H9 (cell line): ENCODE measurements at regions not wholly inside any gene's neighbourhood (a gene's known extent, or its start where the extent isn't known, plus 50 kb on each side); places are given as distances from the start of the nearest gene placed in this dataset.

Experiments
- DNase-seq: peaks from one replicate; pipeline ENCODE4 v3.0.0-alpha.2; 2017
- H2AFZ ChIP-seq: one replicate; pipeline ENCODE4 v1.6.1; 2013; ENCODE audit warnings: mild to moderate bottlenecking, low read length, control low read depth, moderate library complexity
- H2AK5ac ChIP-seq: 2 replicates; pipeline ENCODE4 v1.6.1; 2013; ENCODE audit warnings: low read length, control low read depth, mixed read lengths; ENCODE audit not compliant: insufficient read length
- H2BK120ac ChIP-seq: one replicate; pipeline ENCODE4 v1.6.1; 2013; ENCODE audit warnings: low read depth, mild to moderate bottlenecking, low read length, control low read depth, inconsistent platforms; ENCODE audit not compliant: poor library complexity, severe bottlenecking
- H2BK12ac ChIP-seq: 2 replicates; pipeline ENCODE4 v1.6.1; 2013; ENCODE audit warnings: low read length, control low read depth, mixed read lengths, low read depth; ENCODE audit not compliant: insufficient read length
- H2BK15ac ChIP-seq: 2 replicates; pipeline ENCODE4 v1.6.1; 2013; ENCODE audit warnings: low read depth, low read length, control low read depth
- H2BK20ac ChIP-seq: one replicate; pipeline ENCODE4 v1.6.1; 2013; ENCODE audit warnings: low read depth, mild to moderate bottlenecking, low read length, control low read depth, inconsistent platforms; ENCODE audit not compliant: poor library complexity, severe bottlenecking
- H2BK5ac ChIP-seq: 2 replicates; pipeline ENCODE4 v1.6.1; 2013; ENCODE audit warnings: low read length, control low read depth, mixed read lengths; ENCODE audit not compliant: insufficient read length
- H3K14ac ChIP-seq: 2 replicates; pipeline ENCODE4 v1.6.1; 2013; ENCODE audit warnings: low read length, control low read depth; ENCODE audit not compliant: insufficient read depth
- H3K18ac ChIP-seq: 2 replicates; pipeline ENCODE4 v1.6.1; 2013; ENCODE audit warnings: low read depth, mild to moderate bottlenecking, mixed read lengths, low read length, control low read depth; ENCODE audit not compliant: insufficient read length
- H3K23ac ChIP-seq: 2 replicates; pipeline ENCODE4 v1.6.1; 2013; ENCODE audit warnings: low read length, control low read depth, mixed read lengths, low read depth; ENCODE audit not compliant: insufficient read length
- H3K23me2 ChIP-seq: 2 replicates; pipeline ENCODE4 v1.6.1; 2013; ENCODE audit warnings: low read depth, mild to moderate bottlenecking, mixed read lengths, low read length, control low read depth; ENCODE audit not compliant: insufficient read length, poor library complexity, severe bottlenecking
- H3K27ac ChIP-seq: 2 replicates; pipeline ENCODE4 v1.5.1; 2013; ENCODE audit warnings: low read length, control low read depth, mixed read lengths, low read depth; ENCODE audit not compliant: insufficient read length
- H3K27me3 ChIP-seq: 2 replicates; pipeline ENCODE4 v1.6.1; 2013; ENCODE audit warnings: low read length, control low read depth, inconsistent platforms; ENCODE audit not compliant: insufficient read depth
- H3K4ac ChIP-seq: 2 replicates; pipeline ENCODE4 v1.6.1; 2013; ENCODE audit warnings: low read depth, mild to moderate bottlenecking, control low read depth, inconsistent platforms, low read length, moderate library complexity
- H3K4me1 ChIP-seq: 2 replicates; pipeline ENCODE4 v1.6.1; 2013; ENCODE audit warnings: low read length, control low read depth, inconsistent platforms; ENCODE audit not compliant: insufficient read depth
- H3K4me2 ChIP-seq: 2 replicates; pipeline ENCODE4 v1.6.1; 2013; ENCODE audit warnings: low read length, control low read depth, mixed read lengths; ENCODE audit not compliant: insufficient read length, insufficient read depth
- H3K56ac ChIP-seq: 2 replicates; pipeline ENCODE4 v1.6.1; 2013; ENCODE audit warnings: low read depth, mild to moderate bottlenecking, mixed read lengths, low read length, control low read depth; ENCODE audit not compliant: insufficient read length
- H3K79me1 ChIP-seq: 2 replicates; pipeline ENCODE4 v1.6.1; 2013; ENCODE audit warnings: low read depth, mild to moderate bottlenecking, moderate library complexity, low read length, control low read depth, inconsistent platforms; ENCODE audit not compliant: insufficient read depth, poor library complexity, severe bottlenecking
- H3K79me2 ChIP-seq: 2 replicates; pipeline ENCODE4 v1.6.1; 2013; ENCODE audit warnings: low read length, control low read depth, inconsistent platforms; ENCODE audit not compliant: insufficient read depth
- H3K9ac ChIP-seq: 2 replicates; pipeline ENCODE4 v1.6.1; 2013; ENCODE audit warnings: low read length, control low read depth, mixed read lengths; ENCODE audit not compliant: insufficient read length; ENCODE audit errors: extremely low read depth
- H3K9me3 ChIP-seq: one replicate; pipeline ENCODE4 v1.6.1; 2013; ENCODE audit warnings: low read depth, low read length, inconsistent platforms; ENCODE audit not compliant: control insufficient read depth
- H3T11ph ChIP-seq: one replicate; pipeline ENCODE4 v1.6.1; 2013; ENCODE audit warnings: mild to moderate bottlenecking, low read length, control low read depth, inconsistent platforms
- H4K20me1 ChIP-seq: one replicate; pipeline ENCODE4 v1.6.1; 2013; ENCODE audit not compliant: control insufficient read depth, insufficient read length, insufficient read depth
- H4K5ac ChIP-seq: 2 replicates; pipeline ENCODE4 v1.6.1; 2013; ENCODE audit warnings: low read depth, mild to moderate bottlenecking, mixed read lengths, low read length, control low read depth; ENCODE audit not compliant: insufficient read length
- H4K8ac ChIP-seq: replicated peaks from 2 replicates; pipeline ENCODE4 v1.6.1; 2013; ENCODE audit warnings: low read length, control low read depth, mixed read lengths, low read depth; ENCODE audit not compliant: insufficient read length
- H4K91ac ChIP-seq: 2 replicates; pipeline ENCODE4 v1.6.1; 2013; ENCODE audit warnings: low read depth, mild to moderate bottlenecking, moderate library complexity, mixed read lengths, low read length, control low read depth; ENCODE audit not compliant: insufficient read length
- H3K27ac Mint-ChIP-seq, 3 experiments: 2 replicates in 2 of 3; 3 replicates in 1 of 3; pipeline ENCODE4 v1.8.0; 2020 to 2021; ENCODE audit warnings: mixed read lengths in 3 of 3, mild to moderate bottlenecking in 1 of 3, moderate library complexity in 1 of 3
- H3K27me3 Mint-ChIP-seq: 2 replicates; pipeline ENCODE4 v1.8.0; 2021; ENCODE audit warnings: low read depth, mild to moderate bottlenecking, moderate library complexity, mixed read lengths
- H3K36me3 Mint-ChIP-seq, 3 experiments: 2 replicates in 2 of 3; 3 replicates in 1 of 3; pipeline ENCODE4 v1.8.0; 2020 to 2021; ENCODE audit warnings: low read depth in 3 of 3, mixed read lengths in 3 of 3; ENCODE audit not compliant: insufficient read depth in 1 of 3
- H3K4me1 Mint-ChIP-seq, 2 experiments: 2 replicates each; pipeline ENCODE4 v1.8.0; 2020; ENCODE audit warnings: mixed read lengths in 2 of 2
- H3K4me3 Mint-ChIP-seq, 2 experiments: 2 replicates in 1 of 2; 3 replicates in 1 of 2; pipeline ENCODE4 v1.8.0; 2020 to 2021; ENCODE audit warnings: mild to moderate bottlenecking in 2 of 2, mixed read lengths in 2 of 2, moderate library complexity in 1 of 2
- H3K9me3 Mint-ChIP-seq, 2 experiments: 2 replicates in 1 of 2; 3 replicates in 1 of 2; pipeline ENCODE4 v1.8.0; 2020; ENCODE audit warnings: mild to moderate bottlenecking in 2 of 2, mixed read lengths in 2 of 2, moderate library complexity in 1 of 2
- WGBS: extraction: QIAGEN DNeasy Blood & Tissue Kit; methylation state at CpG from one replicate; pipeline ENCODE4 v1.1.7; 2013; ENCODE audit warnings: missing lambda C conversion rate, low lambda C conversion rate, mixed read lengths; ENCODE audit not compliant: insufficient read length; ENCODE audit errors: extremely low coverage; 5-methylcytosine and 5-hydroxymethylcytosine counted together
- TF ChIP-seq, protein P1 (sequence below): fragments of 200-600 bp; sonication (generic); conservative IDR thresholded peaks from 3 replicates; pipeline ENCODE4 v1.8.0; 2021; ENCODE audit warnings: antibody characterized with exemption, mild to moderate bottlenecking

DNA sequence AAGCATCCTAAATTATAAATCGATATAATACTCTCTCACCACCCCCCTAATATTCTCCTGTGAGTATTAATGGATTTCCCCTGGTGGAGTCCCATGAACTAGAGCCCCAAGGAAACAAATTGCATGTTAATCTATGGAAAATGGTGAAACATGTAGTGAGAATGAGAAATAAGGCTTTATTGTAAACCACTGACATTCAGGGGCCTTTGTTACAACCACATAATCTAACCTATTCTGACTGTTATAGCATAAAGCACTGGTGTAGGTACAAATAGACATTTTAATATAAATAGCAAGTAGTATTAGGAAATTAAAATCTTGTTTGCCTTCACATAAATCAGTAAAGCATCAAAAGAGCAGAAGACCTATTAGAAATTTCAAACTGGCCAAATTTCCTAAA is 65.3 kb upstream of the TLK1 start:
- Histone ChIP-seq H3K79me2 (no peaks in the 10 kb centered on the region), H3K9ac (no peak overlapping the region), H3K79me1 (no peaks in the 10 kb centered on the region), H3K9me3 (no peaks in the 10 kb centered on the region), H3T11ph (no peak overlapping the region), H3K27ac (no peak overlapping the region), H3K27me3 (no peaks in the 10 kb centered on the region), H3K23me2 (no peaks in the 10 kb centered on the region), H3K18ac (no peak overlapping the region), H3K4me1 (no peaks in the 10 kb centered on the region), H3K14ac (no peak overlapping the region), H4K5ac (no peak overlapping the region), H2BK5ac (no peak overlapping the region), H2BK15ac (no peak overlapping the region), H4K20me1 (no peaks in the 10 kb centered on the region), H2BK120ac (no peak overlapping the region), H3K4me2 (no peak overlapping the region), H2AFZ (no peak overlapping the region), H4K8ac (no peak overlapping the region), H2AK5ac (no peak overlapping the region), H3K4ac (no peak overlapping the region), H3K23ac (no peak overlapping the region), H2BK12ac (no peak overlapping the region), H2BK20ac (no peak overlapping the region), H3K56ac (no peak overlapping the region), H4K91ac (no peak overlapping the region)
- Mint-ChIP-seq H3K4me1 (peaks cover 2 to 4% of the 10 kb centered on the region in 2 experiments; a peak in 1 of 4 replicates), H3K27ac (no peak overlapping the region), H3K27me3 (no peaks in the 10 kb centered on the region), H3K4me3 (no peak overlapping the region), H3K9me3 (peaks cover 4 to 9% of the 10 kb centered on the region in 2 experiments), H3K36me3 (peaks cover 5 to 15% (median 7%) of the 10 kb centered on the region in 3 experiments; a peak in 4 of 7 replicates)
- TF ChIP-seq, protein P1, sequence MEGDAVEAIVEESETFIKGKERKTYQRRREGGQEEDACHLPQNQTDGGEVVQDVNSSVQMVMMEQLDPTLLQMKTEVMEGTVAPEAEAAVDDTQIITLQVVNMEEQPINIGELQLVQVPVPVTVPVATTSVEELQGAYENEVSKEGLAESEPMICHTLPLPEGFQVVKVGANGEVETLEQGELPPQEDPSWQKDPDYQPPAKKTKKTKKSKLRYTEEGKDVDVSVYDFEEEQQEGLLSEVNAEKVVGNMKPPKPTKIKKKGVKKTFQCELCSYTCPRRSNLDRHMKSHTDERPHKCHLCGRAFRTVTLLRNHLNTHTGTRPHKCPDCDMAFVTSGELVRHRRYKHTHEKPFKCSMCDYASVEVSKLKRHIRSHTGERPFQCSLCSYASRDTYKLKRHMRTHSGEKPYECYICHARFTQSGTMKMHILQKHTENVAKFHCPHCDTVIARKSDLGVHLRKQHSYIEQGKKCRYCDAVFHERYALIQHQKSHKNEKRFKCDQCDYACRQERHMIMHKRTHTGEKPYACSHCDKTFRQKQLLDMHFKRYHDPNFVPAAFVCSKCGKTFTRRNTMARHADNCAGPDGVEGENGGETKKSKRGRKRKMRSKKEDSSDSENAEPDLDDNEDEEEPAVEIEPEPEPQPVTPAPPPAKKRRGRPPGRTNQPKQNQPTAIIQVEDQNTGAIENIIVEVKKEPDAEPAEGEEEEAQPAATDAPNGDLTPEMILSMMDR, result no peak
- no peak for DNase-seq
- WGBS, result no CpG with 5 or more reads among the region's 1 CpG
